ENCODE measurements at regions not wholly inside any gene's neighbourhood (a gene's known extent, or its start where the extent isn't known, plus 50 kb on each side); places are given as distances from the start of the nearest gene placed in this dataset.

DNA sequence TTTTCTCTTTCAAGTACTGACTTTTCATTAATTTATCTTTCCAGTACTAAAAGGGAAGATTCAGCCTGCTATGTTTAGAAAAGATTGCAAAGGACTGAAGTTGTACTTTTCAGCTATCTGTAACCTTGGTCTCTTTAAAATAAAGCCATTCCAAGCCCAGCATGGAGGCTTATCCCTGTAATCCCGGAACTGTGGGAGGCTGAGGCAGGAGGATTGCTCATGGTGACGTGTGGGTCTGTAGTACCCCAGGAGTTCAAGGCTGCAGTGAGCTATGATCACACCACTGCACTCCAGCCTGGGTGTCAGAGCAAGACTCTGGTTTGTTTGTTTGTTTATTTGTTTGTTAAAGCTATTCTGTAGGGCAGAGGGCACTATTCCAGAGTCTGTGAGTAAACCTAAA, 50.6 kb upstream of the TMEM170B start:
- Histone ChIP-seq H3K4me3 (ENCODE audit: low read depth, low read length) (no peak overlapping the region), H3K9me3 (ENCODE audit: control insufficient read depth, insufficient read depth, low read length) (no peaks in the 10 kb centered on the region), H3K4me1 (ENCODE audit: control insufficient read depth, insufficient read depth, low read length) (no peaks in the 10 kb centered on the region), H3K36me3 (ENCODE audit: control insufficient read depth, insufficient read depth, low read length) (no peaks in the 10 kb centered on the region), H3K27me3 (ENCODE audit: control insufficient read depth, insufficient read depth, low read length) (no peaks in the 10 kb centered on the region), H3K27ac (ENCODE audit: low read depth, low read length) (no peak overlapping the region)
- 71% methylated on average over 1 of the region's 2 CpGs for WGBS (ENCODE audit: insufficient coverage)
- DNase-seq (ENCODE audit: low read depth in 4 of 6, low spot score in 6 of 6), result no peak

DNA sequence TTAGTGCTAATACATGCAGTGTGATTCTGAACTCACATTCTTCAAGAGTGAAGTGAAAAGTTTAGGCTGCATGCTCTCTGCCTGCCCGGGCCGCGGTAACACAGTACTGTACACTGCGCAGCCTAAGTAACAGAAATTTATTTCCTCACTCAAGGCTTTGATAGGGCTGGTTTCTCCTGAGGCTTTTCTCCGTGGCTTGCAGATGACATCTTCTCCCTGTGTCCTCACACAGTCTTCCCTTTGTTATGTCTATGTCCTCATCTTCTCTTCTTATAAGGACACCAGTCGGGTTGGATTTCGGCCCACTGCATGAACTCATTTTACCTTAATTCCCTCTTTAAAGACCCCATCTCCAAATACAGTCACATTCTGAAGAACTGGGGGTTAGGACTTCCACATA, 51.1 kb upstream of the TMEM170B start:
- Histone ChIP-seq H3K4me3 (ENCODE audit: low read depth, low read length) (no peak overlapping the region), H3K27ac (ENCODE audit: low read depth, low read length) (no peak overlapping the region), H3K9me3 (ENCODE audit: control insufficient read depth, insufficient read depth, low read length) (no peaks in the 10 kb centered on the region), H3K4me1 (ENCODE audit: control insufficient read depth, insufficient read depth, low read length) (no peaks in the 10 kb centered on the region), H3K36me3 (ENCODE audit: control insufficient read depth, insufficient read depth, low read length) (no peaks in the 10 kb centered on the region), H3K27me3 (ENCODE audit: control insufficient read depth, insufficient read depth, low read length) (no peaks in the 10 kb centered on the region)
- 62% methylated on average over 5 of the region's 7 CpGs for WGBS (ENCODE audit: insufficient coverage)
- DNase-seq (ENCODE audit: low read depth in 4 of 6, low spot score in 6 of 6), result no peak

DNA sequence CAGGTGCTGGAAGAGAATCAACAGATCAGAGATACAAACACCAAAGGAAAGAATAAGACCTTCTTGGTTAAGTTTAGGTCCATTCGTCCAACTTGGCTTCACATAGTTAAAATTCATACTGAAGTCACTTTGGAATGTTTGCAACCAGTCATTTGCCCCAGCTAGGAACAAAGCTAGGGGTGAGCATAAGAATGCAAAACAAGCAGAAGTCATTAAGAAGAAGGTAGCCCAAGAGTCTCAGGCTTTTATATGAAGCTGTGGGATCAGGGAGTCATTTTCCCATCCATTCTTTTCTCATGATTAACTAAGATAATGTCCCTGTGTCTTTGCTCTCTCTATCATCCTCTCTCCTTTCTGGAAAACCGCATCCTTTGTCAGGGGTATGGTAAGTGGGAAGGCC, 51.5 kb upstream of the TMEM170B start:
- no peak overlapping the region for H3K27ac ChIP-seq (ENCODE audit: low read depth, low read length)
- no peaks in the 10 kb centered on the region for H3K4me1 ChIP-seq (ENCODE audit: control insufficient read depth, insufficient read depth, low read length)
- no CpG with 5 or more reads among the region's 2 CpGs for WGBS (ENCODE audit: insufficient coverage)
- no peaks in the 10 kb centered on the region for H3K36me3 ChIP-seq (ENCODE audit: control insufficient read depth, insufficient read depth, low read length)
- no peak overlapping the region for H3K4me3 ChIP-seq (ENCODE audit: low read depth, low read length)
- no peak for DNase-seq (ENCODE audit: low read depth in 4 of 6, low spot score in 6 of 6)
- H3K27me3 ChIP-seq (ENCODE audit: control insufficient read depth, insufficient read depth, low read length), result no peaks in the 10 kb centered on the region
- no peaks in the 10 kb centered on the region for H3K9me3 ChIP-seq (ENCODE audit: control insufficient read depth, insufficient read depth, low read length)

DNA sequence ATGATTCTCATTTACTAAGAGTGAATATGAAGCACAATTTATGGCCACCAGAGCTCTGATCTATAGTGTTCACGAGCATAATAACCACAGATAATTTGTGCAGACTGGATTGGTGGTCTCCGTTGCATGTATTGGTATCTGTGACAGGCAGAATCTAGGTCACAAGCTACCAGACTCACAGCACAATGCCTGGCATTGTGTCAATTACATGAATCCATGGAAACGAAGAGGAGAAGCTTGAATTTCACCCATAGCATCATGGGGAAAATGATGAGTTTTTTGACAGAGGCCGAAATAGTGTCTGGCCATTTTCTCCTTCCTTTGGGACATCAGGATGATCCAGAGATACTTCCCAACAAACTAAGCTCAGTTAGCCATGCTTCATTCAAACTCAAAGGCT, 52.3 kb upstream of the TMEM170B start:
- peak in 2 of 6 donors; percentile 60 to 64 for DNase-seq (ENCODE audit: low read depth in 4 of 6, low spot score in 6 of 6)
- Histone ChIP-seq H3K4me1 (ENCODE audit: control insufficient read depth, insufficient read depth, low read length) (no peaks in the 10 kb centered on the region), H3K9me3 (ENCODE audit: control insufficient read depth, insufficient read depth, low read length) (no peaks in the 10 kb centered on the region), H3K36me3 (ENCODE audit: control insufficient read depth, insufficient read depth, low read length) (no peaks in the 10 kb centered on the region), H3K27ac (ENCODE audit: low read depth, low read length) (no peak overlapping the region), H3K27me3 (ENCODE audit: control insufficient read depth, insufficient read depth, low read length) (no peaks in the 10 kb centered on the region), H3K4me3 (ENCODE audit: low read depth, low read length) (no peak overlapping the region)
- WGBS (ENCODE audit: insufficient coverage), result 76% methylated on average over 2 of the region's 4 CpGs

DNA sequence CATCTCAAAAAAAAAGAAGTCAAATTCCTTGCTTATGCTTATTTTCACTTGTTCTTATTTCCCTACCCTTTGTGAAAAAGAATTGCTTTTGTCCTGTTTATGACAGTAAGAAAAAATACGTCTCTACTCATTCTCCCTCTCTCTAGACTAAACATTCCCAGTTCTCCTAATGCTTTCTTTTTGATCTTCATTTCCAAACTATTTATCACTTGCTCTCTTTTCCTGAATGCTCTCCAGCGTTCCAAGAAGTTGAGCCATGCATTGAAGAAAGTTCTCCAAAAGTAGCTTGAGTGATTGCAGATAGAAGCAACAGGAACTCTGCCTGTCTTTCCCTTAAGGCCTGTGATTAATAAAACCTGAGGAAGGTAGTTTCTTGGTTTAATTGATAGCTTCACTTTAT, 53.1 kb upstream of the TMEM170B start:
- no peak overlapping the region for H3K4me3 ChIP-seq (ENCODE audit: low read depth, low read length)
- WGBS (ENCODE audit: insufficient coverage), result no CpG with 5 or more reads among the region's 2 CpGs

DNA sequence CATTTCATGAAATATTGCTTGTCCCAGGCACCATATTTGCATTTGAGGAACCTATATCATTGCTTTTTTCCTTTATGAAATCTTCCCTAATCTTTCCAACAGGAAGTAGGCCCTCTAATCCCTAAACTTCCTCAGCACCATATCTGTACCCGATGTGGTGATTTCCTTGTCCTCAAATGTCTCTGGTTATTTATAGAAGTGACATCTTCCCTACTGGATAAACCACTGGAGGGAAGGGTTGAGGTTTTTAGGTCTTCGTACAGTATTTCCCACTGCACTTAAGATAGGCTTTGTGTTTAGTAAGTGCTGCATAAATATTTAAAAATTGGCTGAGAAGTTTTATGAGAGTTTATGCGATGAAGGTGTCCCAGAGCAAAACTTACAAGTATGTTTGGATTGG, 54.9 kb upstream of the TMEM170B start:
- H3K9me3 ChIP-seq (ENCODE audit: control insufficient read depth, insufficient read depth, low read length), result no peaks in the 10 kb centered on the region
- H3K27ac ChIP-seq (ENCODE audit: low read depth, low read length), result no peak overlapping the region
- no peak overlapping the region for H3K4me3 ChIP-seq (ENCODE audit: low read depth, low read length)
- H3K4me1 ChIP-seq (ENCODE audit: control insufficient read depth, insufficient read depth, low read length), result no peaks in the 10 kb centered on the region
- H3K36me3 ChIP-seq (ENCODE audit: control insufficient read depth, insufficient read depth, low read length), result no peaks in the 10 kb centered on the region
- H3K27me3 ChIP-seq (ENCODE audit: control insufficient read depth, insufficient read depth, low read length), result no peaks in the 10 kb centered on the region
- 100% methylated on average over 2 of the region's 3 CpGs for WGBS (ENCODE audit: insufficient coverage)
- DNase-seq (ENCODE audit: low read depth in 4 of 6, low spot score in 6 of 6), result no peak

More for the DNA sequence above, 53.1 kb upstream of the TMEM170B start:
- Histone ChIP-seq H3K27ac (ENCODE audit: low read depth, low read length) (no peak overlapping the region), H3K9me3 (ENCODE audit: control insufficient read depth, insufficient read depth, low read length) (no peaks in the 10 kb centered on the region), H3K4me1 (ENCODE audit: control insufficient read depth, insufficient read depth, low read length) (no peaks in the 10 kb centered on the region), H3K36me3 (ENCODE audit: control insufficient read depth, insufficient read depth, low read length) (no peaks in the 10 kb centered on the region), H3K27me3 (ENCODE audit: control insufficient read depth, insufficient read depth, low read length) (no peaks in the 10 kb centered on the region)
- no peak for DNase-seq (ENCODE audit: low read depth in 4 of 6, low spot score in 6 of 6)

DNA sequence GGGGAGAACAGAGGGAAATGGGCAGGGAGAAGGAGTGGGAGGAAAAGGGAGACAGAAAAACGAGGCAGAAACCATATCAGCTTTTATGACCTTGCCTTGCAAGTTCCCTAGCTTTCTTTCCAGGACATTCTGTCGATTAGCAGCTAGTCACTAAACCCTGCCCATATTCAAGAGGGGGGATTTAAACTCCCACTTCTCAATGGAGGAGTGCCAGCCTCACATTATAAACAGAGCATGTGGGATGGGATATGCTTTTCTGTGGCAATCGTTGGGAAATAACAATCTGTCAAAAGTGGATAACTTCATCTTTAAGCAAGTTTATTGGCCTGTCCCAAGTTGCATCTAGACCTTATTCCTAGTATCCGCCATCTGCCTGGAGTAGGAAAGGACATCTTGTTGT, 57.0 kb upstream of the TMEM170B start:
- no peaks in the 10 kb centered on the region for H3K27me3 ChIP-seq (ENCODE audit: control insufficient read depth, insufficient read depth, low read length)
- no peaks in the 10 kb centered on the region for H3K4me1 ChIP-seq (ENCODE audit: control insufficient read depth, insufficient read depth, low read length)
- no peaks in the 10 kb centered on the region for H3K36me3 ChIP-seq (ENCODE audit: control insufficient read depth, insufficient read depth, low read length)
- no peak overlapping the region for H3K27ac ChIP-seq (ENCODE audit: low read depth, low read length)
- DNase-seq (ENCODE audit: low read depth in 4 of 6, low spot score in 6 of 6), result no peak
- WGBS (ENCODE audit: insufficient coverage), result no CpG with 5 or more reads among the region's 4 CpGs
- no peaks in the 10 kb centered on the region for H3K9me3 ChIP-seq (ENCODE audit: control insufficient read depth, insufficient read depth, low read length)
- no peak overlapping the region for H3K4me3 ChIP-seq (ENCODE audit: low read depth, low read length)

DNA sequence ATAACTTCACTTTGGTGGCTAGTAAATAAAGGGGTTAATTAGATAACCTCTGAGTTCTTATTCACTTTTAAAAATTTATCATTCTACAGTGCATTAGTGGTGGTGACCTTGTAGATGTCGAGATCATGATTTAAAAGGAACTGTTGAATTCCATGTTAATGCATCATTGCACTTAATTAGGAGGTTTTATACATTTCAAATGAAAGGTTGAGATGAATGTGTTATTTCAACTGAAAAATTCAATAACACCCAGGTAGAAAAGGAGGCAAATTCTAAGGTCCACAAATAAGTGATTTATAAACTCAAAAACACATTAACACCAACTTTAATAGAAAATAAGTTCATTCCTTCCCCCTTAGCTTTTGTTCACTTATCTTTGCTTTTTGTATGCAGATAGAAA, 58.3 kb upstream of the TMEM170B start:
- no peaks in the 10 kb centered on the region for H3K36me3 ChIP-seq (ENCODE audit: control insufficient read depth, insufficient read depth, low read length)
- H3K27ac ChIP-seq (ENCODE audit: low read depth, low read length), result no peak overlapping the region
- no peaks in the 10 kb centered on the region for H3K4me1 ChIP-seq (ENCODE audit: control insufficient read depth, insufficient read depth, low read length)
- no peak for DNase-seq (ENCODE audit: low read depth in 4 of 6, low spot score in 6 of 6)
- no peak overlapping the region for H3K4me3 ChIP-seq (ENCODE audit: low read depth, low read length)
- no CpG with 5 or more reads among the region's 1 CpG for WGBS (ENCODE audit: insufficient coverage)
- no peaks in the 10 kb centered on the region for H3K9me3 ChIP-seq (ENCODE audit: control insufficient read depth, insufficient read depth, low read length)
- H3K27me3 ChIP-seq (ENCODE audit: control insufficient read depth, insufficient read depth, low read length), result no peaks in the 10 kb centered on the region

DNA sequence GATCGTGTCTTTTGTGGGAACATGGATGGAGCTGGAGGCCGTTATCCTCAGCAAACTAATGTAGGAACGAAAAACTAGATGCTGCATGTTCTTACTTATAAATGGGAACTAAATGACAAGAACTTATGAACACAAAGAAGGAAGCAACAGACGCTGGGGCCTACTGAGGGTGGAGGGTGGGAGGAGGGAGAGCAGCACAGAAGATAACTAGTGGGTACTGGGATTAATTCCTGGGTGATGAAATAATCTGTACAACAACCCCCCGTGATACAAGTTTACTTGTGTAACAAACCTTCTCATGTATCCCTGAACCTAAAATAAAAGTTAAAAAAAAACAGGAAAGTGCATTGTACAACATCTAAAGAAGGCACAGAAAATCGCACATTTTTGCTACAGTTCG, 59.0 kb upstream of the TMEM170B start:
- no CpG with 5 or more reads among the region's 7 CpGs for WGBS (ENCODE audit: insufficient coverage)
- Histone ChIP-seq H3K27ac (ENCODE audit: low read depth, low read length) (no peak overlapping the region), H3K9me3 (ENCODE audit: control insufficient read depth, insufficient read depth, low read length) (no peaks in the 10 kb centered on the region), H3K4me1 (ENCODE audit: control insufficient read depth, insufficient read depth, low read length) (no peaks in the 10 kb centered on the region), H3K27me3 (ENCODE audit: control insufficient read depth, insufficient read depth, low read length) (no peaks in the 10 kb centered on the region), H3K4me3 (ENCODE audit: low read depth, low read length) (no peak overlapping the region), H3K36me3 (ENCODE audit: control insufficient read depth, insufficient read depth, low read length) (no peaks in the 10 kb centered on the region)
- no peak for DNase-seq (ENCODE audit: low read depth in 4 of 6, low spot score in 6 of 6)

DNA sequence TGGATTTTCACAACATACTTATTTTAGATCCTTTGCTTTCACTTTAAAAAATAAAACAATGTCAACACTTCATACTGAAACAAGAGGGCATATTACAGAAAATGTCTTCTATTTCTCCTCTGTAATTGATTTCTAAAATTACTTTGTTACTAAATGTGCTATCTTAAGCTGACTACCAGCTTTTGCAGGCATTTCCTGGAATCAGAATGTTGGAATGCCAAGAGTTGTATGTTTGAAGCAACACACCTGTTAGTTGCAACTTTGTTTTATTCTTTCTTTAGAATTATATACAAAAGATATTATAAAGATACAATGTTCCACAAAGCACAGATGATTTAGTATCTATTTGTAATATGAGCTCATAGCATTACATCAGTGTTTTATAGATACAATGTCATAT, 62.5 kb upstream of the TMEM170B start:
- H3K27me3 ChIP-seq (ENCODE audit: control insufficient read depth, insufficient read depth, low read length), result no peaks in the 10 kb centered on the region
- H3K9me3 ChIP-seq (ENCODE audit: control insufficient read depth, insufficient read depth, low read length), result no peaks in the 10 kb centered on the region
- H3K4me3 ChIP-seq (ENCODE audit: low read depth, low read length), result no peak overlapping the region
- H3K4me1 ChIP-seq (ENCODE audit: control insufficient read depth, insufficient read depth, low read length), result no peaks in the 10 kb centered on the region
- no peak for DNase-seq (ENCODE audit: low read depth in 4 of 6, low spot score in 6 of 6)
- no peaks in the 10 kb centered on the region for H3K36me3 ChIP-seq (ENCODE audit: control insufficient read depth, insufficient read depth, low read length)
- no peak overlapping the region for H3K27ac ChIP-seq (ENCODE audit: low read depth, low read length)
